Limb (tissue), 2 donors: ENCODE measurements at regions not wholly inside any gene's neighbourhood (a gene's known extent, or its start where the extent isn't known, plus 50 kb on each side); places are given as distances from the start of the nearest gene placed in this dataset.
"Not testable (repeated sequence)": the region's sequence is repeated elsewhere in the genome, so short reads cannot be mapped to it uniquely, and the experiment has no call there.

Experiments
- DNase-seq, 2 donors: peaks; one replicate each; pipeline ENCODE4 v3.0.0-alpha.2; 2016; ENCODE audit errors: extremely low spot score in 2 of 2

DNA sequence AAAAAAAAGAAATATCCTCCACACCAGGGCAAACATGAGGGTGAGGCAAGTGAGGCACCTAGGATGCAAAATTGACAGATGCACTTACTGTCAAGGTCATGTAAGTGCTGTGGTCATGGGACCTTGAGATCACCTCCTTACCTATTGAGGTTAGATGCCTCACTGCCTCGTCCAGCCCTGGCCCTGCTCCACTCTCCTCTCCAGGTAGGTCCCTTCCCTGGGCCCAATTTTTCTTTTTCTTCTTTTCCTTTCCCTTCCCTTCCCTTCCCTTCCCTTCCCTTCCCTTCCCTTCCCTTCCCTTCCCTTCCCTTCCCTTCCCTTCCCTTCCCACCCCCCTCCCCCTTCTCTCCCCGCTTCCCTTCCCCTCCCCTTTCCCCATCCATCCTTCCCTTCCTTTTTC is 71.1 kb upstream of the DLG1 start:
- no peak for DNase-seq

- no peak for DNase-seq
Observed at GRCh38 chr3:197368821-197369220, 70.4 kb upstream of the DLG1 start.

DNA sequence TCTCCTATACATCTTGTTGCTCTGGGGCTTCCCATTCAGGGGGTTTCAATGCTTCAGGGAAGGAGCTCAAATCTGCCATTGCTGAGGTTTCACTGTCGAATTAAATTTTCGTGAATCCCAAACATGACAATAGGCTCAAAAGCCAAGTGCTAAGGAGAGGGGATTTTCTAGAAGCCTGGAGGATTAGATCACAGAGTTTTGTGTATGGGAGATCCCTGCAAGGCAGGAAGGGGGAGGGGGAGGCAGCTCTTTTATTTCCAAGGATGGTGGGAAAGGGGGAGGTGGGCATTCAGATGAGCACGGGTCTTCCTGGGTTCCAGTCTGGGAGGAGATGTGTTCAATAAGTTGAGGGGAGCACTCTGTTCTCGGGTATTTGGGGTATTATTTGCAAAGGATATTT is 69.9 kb upstream of the DLG1 start:
- no peak for DNase-seq

DNA sequence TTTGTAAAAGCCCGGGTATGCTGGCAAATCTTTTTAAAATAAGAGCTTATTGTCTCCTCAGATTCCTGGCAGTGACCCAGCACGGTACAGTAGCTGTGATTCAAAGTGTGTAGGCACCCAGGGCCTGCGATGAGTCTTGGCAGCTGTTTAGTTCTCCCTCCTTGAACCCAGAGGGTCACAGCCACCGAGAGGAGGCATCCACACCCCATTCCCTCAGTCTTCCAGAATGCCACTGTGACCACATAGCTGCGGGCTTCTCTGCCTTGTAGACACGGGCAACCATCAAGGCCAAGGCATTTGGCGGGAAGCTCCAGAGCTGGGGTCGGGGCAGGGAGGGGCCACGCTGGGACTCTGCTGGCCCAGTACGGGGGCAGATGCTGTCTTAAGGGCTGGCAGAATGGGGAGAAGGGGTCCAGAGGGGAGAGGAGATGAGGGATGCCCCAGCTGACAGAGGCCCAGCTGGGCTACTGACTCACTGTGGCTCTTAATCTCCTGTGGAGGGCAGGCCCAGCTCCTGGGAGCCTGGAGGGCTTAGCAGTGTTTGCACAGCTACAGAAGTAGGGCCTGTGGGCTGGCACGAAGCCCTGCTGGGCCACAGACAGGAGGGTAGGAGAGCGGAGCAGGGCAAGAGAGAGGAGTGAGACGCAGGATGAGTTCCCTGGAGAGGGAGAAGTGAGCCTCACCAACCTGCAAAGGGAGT is 68.8 kb upstream of the DLG1 start:
- no peak for DNase-seq

DNA sequence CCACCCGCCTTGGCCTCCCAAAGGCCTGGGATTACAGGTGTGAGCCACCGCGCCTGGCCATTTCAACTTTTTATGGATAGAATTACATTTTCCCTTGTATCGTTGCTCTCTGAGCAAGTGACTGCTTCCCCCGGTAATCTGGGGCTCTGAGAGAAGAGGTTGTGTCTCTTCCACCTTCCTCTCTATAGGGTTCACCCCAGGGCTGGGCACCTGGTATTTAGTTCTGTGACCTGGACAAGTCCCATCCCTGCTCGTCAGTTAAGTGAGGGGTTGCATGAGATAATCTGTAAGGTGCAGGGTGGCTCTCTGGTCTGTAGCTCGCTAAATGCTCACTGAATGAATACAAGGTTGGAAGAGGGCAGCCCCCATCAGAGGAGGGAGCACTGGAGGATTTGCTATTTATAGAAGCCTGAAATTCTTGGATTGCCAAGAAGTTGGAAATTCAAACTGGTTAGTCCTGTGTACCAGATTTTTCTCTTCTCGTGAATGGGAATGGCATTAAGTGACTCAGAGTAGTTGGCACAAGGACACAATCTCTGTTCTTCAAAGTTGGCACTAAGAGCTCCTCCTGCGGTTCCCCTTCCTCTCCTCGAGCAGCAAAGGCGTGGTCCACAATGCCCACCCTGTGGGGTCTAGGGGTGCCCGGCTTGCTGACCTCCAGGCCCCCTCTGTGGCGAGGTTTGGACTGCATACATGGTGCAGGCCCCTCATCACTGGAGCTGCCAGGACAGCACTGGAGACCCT is 68.1 kb upstream of the DLG1 start:
- peak in 1 of 2 donors; percentile 46 for DNase-seq

DNA sequence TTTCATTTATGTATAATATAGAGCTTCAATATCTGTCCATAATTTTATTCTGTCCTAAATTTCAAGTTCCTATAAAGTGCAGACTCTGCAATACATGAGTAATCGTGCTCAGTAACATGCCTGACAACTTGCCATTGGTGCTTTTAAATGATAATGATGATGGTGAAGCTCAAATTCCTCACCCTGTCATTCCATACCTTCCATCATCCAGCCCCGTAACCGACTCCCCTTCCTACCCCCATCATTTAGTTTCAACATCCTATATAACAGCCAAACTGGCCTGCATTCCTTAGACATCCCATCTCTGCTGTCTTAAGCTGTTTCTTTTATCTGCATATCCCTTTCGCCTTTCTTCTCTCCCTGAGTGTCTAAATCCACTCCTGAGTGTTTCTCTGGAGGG is 67.2 kb upstream of the DLG1 start:
- DNase-seq, result no peak

DNA sequence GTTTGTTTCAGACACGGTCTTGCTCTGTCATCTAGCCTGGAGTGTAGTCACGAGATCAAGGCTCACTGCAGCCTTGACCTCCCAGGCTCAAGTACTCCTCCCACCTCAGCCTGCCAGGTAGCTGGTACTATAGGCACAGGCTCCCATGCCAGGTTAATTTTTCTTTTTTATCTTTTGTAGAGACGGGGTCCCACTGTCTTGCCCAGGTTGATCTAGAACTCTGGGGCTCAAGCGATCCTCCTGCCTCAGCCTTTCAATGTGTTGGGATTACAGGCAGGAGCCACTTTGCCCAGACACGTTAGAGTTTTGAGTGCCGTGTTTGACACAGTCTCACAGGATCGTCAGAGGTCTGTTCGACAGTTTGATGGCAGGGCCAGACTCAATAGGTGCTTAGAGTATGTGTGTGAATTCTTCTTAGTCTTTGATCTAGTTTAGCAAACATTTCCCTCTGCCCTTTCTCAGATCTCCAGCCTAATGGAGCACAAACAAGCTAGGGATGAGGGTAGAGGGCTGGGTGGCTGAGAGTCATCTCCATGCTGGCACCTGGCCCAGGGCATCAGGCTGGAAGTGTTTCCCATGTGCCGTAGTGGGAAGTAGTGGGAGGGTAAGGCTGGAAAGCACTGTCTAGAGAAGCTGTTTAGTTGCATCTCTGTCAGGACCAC is 66.1 kb upstream of the DLG1 start:
- no peak for DNase-seq

- DNase-seq, result no peak
Observed at GRCh38 chr3:197363553-197364409, 65.4 kb upstream of the DLG1 start.

GRCh38 chr3:197362081-197362480 is 63.7 kb upstream of the DLG1 start:
- no peak for DNase-seq

- not testable (repeated sequence) for DNase-seq
Observed at GRCh38 chr3:197360095-197360494, 61.7 kb upstream of the DLG1 start.

GRCh38 chr3:197359476-197359875 is 61.1 kb upstream of the DLG1 start:
- DNase-seq, result not testable (repeated sequence)

- DNase-seq, result no peak
Observed at GRCh38 chr3:197356741-197357140, 58.3 kb upstream of the DLG1 start.

DNA sequence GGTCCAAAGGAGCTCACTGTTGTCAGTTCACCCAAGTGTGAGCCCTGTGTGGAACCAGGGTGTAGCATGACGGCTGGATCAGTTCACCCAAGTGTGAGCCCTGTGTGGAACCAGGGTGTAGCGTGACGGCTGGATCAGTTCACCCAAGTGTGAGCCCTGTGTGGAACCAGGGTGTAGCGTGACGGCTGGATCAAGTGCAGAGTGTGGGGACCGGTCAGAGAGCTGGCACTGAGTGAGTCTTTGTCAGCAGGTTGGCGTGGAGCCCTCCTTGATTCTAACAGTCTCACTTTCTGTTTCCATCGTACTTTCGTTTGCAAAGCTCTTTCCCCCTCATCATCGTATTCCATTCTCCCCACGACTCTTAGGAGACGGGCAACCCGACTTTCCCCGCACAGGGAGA is 57.9 kb upstream of the DLG1 start:
- DNase-seq, result no peak

DNA sequence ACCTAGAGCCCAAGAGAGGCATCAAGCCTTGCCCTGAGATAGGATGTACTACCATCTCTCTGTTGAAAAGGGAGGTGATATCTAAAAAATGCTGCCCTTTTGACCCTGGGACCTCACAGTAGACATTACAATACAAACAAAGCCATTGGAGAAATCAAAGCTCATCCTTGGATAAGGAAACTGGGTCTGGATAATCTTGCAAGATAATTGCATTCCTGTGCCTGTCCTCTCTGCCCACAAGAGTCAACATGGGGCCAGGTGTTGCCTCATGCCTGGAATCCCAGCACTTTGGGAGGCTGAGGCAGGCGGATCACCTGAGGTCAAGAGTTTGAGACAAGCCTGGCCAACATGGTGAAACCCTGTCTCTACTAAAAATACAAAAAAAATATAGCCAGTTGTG is 57.3 kb upstream of the DLG1 start:
- no peak for DNase-seq

DNA sequence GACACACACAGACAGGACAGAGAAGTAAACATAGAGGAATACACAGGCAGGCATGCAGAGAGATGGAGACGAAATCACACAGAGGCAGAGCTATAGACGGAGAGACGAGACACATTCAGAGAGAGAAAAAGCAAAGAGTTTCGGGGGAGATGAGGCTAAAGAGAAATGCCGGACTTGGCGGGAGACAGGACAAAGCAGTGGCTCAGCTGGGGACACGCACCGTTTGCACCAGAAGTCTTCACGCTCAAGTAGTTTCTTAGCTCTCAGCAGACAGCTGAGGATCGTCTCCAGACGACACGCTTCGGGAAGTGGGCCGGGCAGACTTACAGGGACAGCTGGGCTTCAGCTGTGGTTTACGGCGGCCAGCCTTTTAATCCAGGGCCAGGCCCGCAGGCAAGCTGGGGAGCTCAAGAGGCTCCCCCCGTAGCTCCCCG is 56.2 kb upstream of the DLG1 start:
- peak; percentile 77 to 78 for DNase-seq

DNA sequence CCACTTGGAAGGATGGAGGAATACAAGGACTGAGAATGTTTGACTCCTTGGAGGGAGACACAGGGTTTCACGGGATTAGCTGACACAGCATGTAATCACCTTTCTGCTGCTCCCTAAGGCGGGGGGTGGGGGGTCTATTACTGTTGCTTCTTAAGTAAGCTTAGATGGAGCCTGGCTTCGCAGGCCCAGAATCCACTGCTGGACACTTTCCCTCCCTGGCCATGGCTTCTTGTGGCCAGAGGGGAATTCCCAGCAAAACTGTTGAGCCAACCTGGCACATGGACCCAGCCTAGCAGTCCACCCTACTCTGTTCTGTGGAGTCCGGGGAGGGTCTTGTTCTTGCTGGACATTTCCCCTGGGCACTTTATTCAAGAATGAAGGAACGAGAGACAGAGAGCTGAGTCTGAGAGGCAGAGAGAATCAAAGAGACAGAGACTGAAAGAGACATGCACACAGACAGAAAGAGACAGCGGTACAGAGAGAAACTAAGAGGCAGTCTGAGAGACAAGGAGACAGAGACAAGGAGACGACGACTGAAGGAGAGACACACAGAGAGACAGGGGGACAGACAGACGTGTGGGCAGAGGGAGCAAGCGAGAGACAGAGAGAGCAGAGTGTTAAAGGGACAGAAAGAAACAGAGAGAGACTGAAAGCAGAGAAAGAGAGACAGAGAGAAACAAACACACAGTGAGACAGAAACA is 55.6 kb upstream of the DLG1 start:
- DNase-seq, result no peak

DNA sequence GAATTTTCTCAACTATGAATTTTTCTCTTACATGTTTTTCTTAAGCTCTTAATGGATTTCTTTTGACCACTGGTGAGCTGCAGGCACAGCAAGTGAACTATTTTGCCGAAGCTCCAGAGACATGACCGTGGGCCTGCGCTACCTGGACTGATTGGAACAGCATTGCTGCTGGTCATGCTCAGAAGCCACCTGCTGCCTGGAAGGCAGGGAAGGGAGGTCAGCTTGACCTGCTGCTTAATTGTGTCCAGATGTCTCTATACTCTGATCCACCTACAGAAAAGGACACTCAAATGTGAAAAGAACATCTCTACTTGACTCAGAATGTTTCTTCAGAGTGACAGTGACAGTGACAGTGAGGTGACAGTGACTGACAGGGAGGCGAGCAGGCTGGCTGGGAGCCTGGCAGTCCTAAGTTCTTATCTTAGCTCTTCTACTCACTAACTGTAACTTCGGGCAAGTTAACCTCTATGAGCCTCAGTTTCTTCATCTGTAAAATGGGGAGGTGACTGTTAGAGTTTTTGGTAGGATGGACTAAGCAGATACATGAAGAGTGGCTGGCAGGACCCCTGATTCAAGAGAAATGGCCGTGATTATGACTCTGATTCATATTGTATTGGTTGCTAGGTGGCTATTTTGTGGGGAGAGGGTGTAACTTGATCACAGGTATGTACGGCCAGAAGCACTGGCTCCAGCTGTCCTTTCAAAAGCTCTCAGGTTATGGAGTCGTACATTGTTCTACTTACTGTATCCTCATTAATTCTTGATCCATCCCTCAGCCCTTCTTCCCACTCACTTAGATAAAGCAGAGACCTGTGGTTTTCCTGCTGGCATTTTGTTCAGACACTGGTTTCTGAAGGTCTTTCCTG is 54.8 kb upstream of the DLG1 start:
- no peak for DNase-seq

- no peak for DNase-seq
Observed at GRCh38 chr3:197352382-197352781, 54.0 kb upstream of the DLG1 start.

GRCh38 chr3:197350446-197350845 is 52.0 kb upstream of the DLG1 start:
- DNase-seq, result no peak

- DNase-seq, result no peak
Observed at GRCh38 chr3:197349368-197349767, 51.0 kb upstream of the DLG1 start.
